ENCODE measurements at regions not wholly inside any gene's neighbourhood (a gene's known extent, or its start where the extent isn't known, plus 50 kb on each side); places are given as distances from the start of the nearest gene placed in this dataset.
"Not testable (repeated sequence)": the region's sequence is repeated elsewhere in the genome, so short reads cannot be mapped to it uniquely, and the experiment has no call there.

- H3K4me1 Mint-ChIP-seq (ENCODE audit: low read depth): peaks cover 24% of the 10 kb centered on the region
- not testable (repeated sequence) for H3K27me3 Mint-ChIP-seq; H3K4me3 Mint-ChIP-seq; H3K9me3 Mint-ChIP-seq; H3K27ac Mint-ChIP-seq; H3K36me3 Mint-ChIP-seq (ENCODE audit: low read depth)
Measured at GRCh38 chr5:74970891-74971290, 81.5 kb downstream of the GCNT4 start.

- peaks cover 4% of the 10 kb centered on the region for H3K27me3 Mint-ChIP-seq
- no peak overlapping the region for H3K27ac Mint-ChIP-seq
- no peak overlapping the region for H3K4me3 Mint-ChIP-seq
- H3K9me3 Mint-ChIP-seq: no peaks in the 10 kb centered on the region
- peaks cover 13% of the 10 kb centered on the region for H3K4me1 Mint-ChIP-seq (ENCODE audit: low read depth)
- H3K36me3 Mint-ChIP-seq (ENCODE audit: low read depth): no peaks in the 10 kb centered on the region
Measured at GRCh38 chr5:74969726-74970125, 82.6 kb downstream of the GCNT4 start.

- no peaks in the 10 kb centered on the region for H3K36me3 Mint-ChIP-seq (ENCODE audit: low read depth)
- H3K4me3 Mint-ChIP-seq: no peak overlapping the region
- no peak overlapping the region for H3K27ac Mint-ChIP-seq
- H3K4me1 Mint-ChIP-seq (ENCODE audit: low read depth): no peaks in the 10 kb centered on the region
- peaks cover 4% of the 10 kb centered on the region for H3K27me3 Mint-ChIP-seq
- H3K9me3 Mint-ChIP-seq: no peaks in the 10 kb centered on the region
Measured at GRCh38 chr5:74966141-74967026, 86.0 kb downstream of the GCNT4 start.

GRCh38 chr5:74963407-74963806 lies 89.0 kb downstream of the GCNT4 start:
- no peak overlapping the region for H3K4me3 Mint-ChIP-seq
- no peaks in the 10 kb centered on the region for H3K9me3 Mint-ChIP-seq
- peaks cover 7% of the 10 kb centered on the region for H3K27me3 Mint-ChIP-seq
- no peak overlapping the region for H3K27ac Mint-ChIP-seq
- H3K36me3 Mint-ChIP-seq (ENCODE audit: low read depth): no peaks in the 10 kb centered on the region
- H3K4me1 Mint-ChIP-seq (ENCODE audit: low read depth): no peaks in the 10 kb centered on the region

GRCh38 chr5:74957906-74958305 lies 91.7 kb upstream of the FAM169A start:
- H3K27me3 Mint-ChIP-seq: peaks cover 3% of the 10 kb centered on the region
- no peaks in the 10 kb centered on the region for H3K36me3 Mint-ChIP-seq (ENCODE audit: low read depth)
- peaks cover 7% of the 10 kb centered on the region for H3K4me1 Mint-ChIP-seq (ENCODE audit: low read depth)
- peaks cover 3% of the 10 kb centered on the region for H3K9me3 Mint-ChIP-seq
- no peak overlapping the region for H3K27ac Mint-ChIP-seq
- no peak overlapping the region for H3K4me3 Mint-ChIP-seq

GRCh38 chr5:74957029-74957784 lies 91.0 kb upstream of the FAM169A start:
- Mint-ChIP-seq H3K4me3 (no peak overlapping the region), H3K36me3 (ENCODE audit: low read depth) (no peaks in the 10 kb centered on the region), H3K4me1 (ENCODE audit: low read depth) (peaks cover 7% of the 10 kb centered on the region), H3K27ac (no peak overlapping the region), H3K27me3 (peaks cover 3% of the 10 kb centered on the region), H3K9me3 (peaks cover 3% of the 10 kb centered on the region)

GRCh38 chr5:74956278-74956677 lies 90.1 kb upstream of the FAM169A start:
- Mint-ChIP-seq H3K4me1 (ENCODE audit: low read depth) (peaks cover 7% of the 10 kb centered on the region), H3K9me3 (peaks cover 3% of the 10 kb centered on the region), H3K27ac (no peak overlapping the region), H3K36me3 (ENCODE audit: low read depth) (no peaks in the 10 kb centered on the region), H3K27me3 (peaks cover 3% of the 10 kb centered on the region), H3K4me3 (no peak overlapping the region)

- no peak overlapping the region for H3K4me3 Mint-ChIP-seq
- peaks cover 12% of the 10 kb centered on the region for H3K27me3 Mint-ChIP-seq
- peaks cover 7% of the 10 kb centered on the region for H3K4me1 Mint-ChIP-seq (ENCODE audit: low read depth)
- no peaks in the 10 kb centered on the region for H3K36me3 Mint-ChIP-seq (ENCODE audit: low read depth)
- H3K9me3 Mint-ChIP-seq: peaks cover 3% of the 10 kb centered on the region
- no peak overlapping the region for H3K27ac Mint-ChIP-seq
Measured at GRCh38 chr5:74954919-74955318, 88.7 kb upstream of the FAM169A start.

GRCh38 chr5:74953937-74954720 lies 87.9 kb upstream of the FAM169A start:
- Mint-ChIP-seq H3K27me3 (peaks cover 14% of the 10 kb centered on the region), H3K9me3 (peaks cover 3% of the 10 kb centered on the region), H3K27ac (no peak overlapping the region), H3K36me3 (ENCODE audit: low read depth) (no peaks in the 10 kb centered on the region), H3K4me3 (no peak overlapping the region), H3K4me1 (ENCODE audit: low read depth) (peaks cover 7% of the 10 kb centered on the region)

GRCh38 chr5:74953554-74953936 lies 87.4 kb upstream of the FAM169A start:
- peaks cover 12% of the 10 kb centered on the region for H3K27me3 Mint-ChIP-seq
- H3K4me3 Mint-ChIP-seq: no peak overlapping the region
- no peak overlapping the region for H3K27ac Mint-ChIP-seq
- H3K36me3 Mint-ChIP-seq (ENCODE audit: low read depth): no peaks in the 10 kb centered on the region
- H3K4me1 Mint-ChIP-seq (ENCODE audit: low read depth): peaks cover 7% of the 10 kb centered on the region
- H3K9me3 Mint-ChIP-seq: peaks cover 3% of the 10 kb centered on the region

- Mint-ChIP-seq H3K36me3 (ENCODE audit: low read depth) (no peaks in the 10 kb centered on the region), H3K27ac (no peak overlapping the region), H3K4me1 (ENCODE audit: low read depth) (peaks cover 7% of the 10 kb centered on the region), H3K4me3 (no peak overlapping the region), H3K27me3 (peaks cover 12% of the 10 kb centered on the region), H3K9me3 (peaks cover 3% of the 10 kb centered on the region)
Measured at GRCh38 chr5:74952406-74952805, 86.2 kb upstream of the FAM169A start.

- Mint-ChIP-seq H3K4me1 (ENCODE audit: low read depth) (peaks cover 7% of the 10 kb centered on the region), H3K27ac (no peak overlapping the region), H3K4me3 (no peak overlapping the region), H3K27me3 (peaks cover 15% of the 10 kb centered on the region), H3K36me3 (ENCODE audit: low read depth) (no peaks in the 10 kb centered on the region), H3K9me3 (peaks cover 3% of the 10 kb centered on the region)
Measured at GRCh38 chr5:74951865-74952264, 85.7 kb upstream of the FAM169A start.

- Mint-ChIP-seq H3K27me3 (peaks cover 15% of the 10 kb centered on the region), H3K4me3 (no peak overlapping the region), H3K36me3 (ENCODE audit: low read depth) (no peaks in the 10 kb centered on the region), H3K4me1 (ENCODE audit: low read depth) (peaks cover 9% of the 10 kb centered on the region), H3K9me3 (peaks cover 3% of the 10 kb centered on the region), H3K27ac (no peak overlapping the region)
Measured at GRCh38 chr5:74950836-74951515, 84.8 kb upstream of the FAM169A start.

- Mint-ChIP-seq H3K4me3 (no peak overlapping the region), H3K9me3 (no peaks in the 10 kb centered on the region), H3K27me3 (peaks cover 15% of the 10 kb centered on the region), H3K4me1 (ENCODE audit: low read depth) (peaks cover 16% of the 10 kb centered on the region), H3K27ac (no peak overlapping the region), H3K36me3 (ENCODE audit: low read depth) (no peaks in the 10 kb centered on the region)
Measured at GRCh38 chr5:74949976-74950375, 83.8 kb upstream of the FAM169A start.

Data from stimulated activated naive CD8-positive, alpha-beta T cell treated with anti-CD3 and anti-CD28 coated beads, Interleukin-15, Interleukin-2, amounts not matched to agents 100 ng/mL and 50 ng/mL, for 24 hours (primary cell).